ENCODE measurements at regions not wholly inside any gene's neighbourhood (a gene's known extent, or its start where the extent isn't known, plus 50 kb on each side); places are given as distances from the start of the nearest gene placed in this dataset.
A peak's percentile ranks its signal among the peaks of the same experiment; 100 is the strongest.

DNA sequence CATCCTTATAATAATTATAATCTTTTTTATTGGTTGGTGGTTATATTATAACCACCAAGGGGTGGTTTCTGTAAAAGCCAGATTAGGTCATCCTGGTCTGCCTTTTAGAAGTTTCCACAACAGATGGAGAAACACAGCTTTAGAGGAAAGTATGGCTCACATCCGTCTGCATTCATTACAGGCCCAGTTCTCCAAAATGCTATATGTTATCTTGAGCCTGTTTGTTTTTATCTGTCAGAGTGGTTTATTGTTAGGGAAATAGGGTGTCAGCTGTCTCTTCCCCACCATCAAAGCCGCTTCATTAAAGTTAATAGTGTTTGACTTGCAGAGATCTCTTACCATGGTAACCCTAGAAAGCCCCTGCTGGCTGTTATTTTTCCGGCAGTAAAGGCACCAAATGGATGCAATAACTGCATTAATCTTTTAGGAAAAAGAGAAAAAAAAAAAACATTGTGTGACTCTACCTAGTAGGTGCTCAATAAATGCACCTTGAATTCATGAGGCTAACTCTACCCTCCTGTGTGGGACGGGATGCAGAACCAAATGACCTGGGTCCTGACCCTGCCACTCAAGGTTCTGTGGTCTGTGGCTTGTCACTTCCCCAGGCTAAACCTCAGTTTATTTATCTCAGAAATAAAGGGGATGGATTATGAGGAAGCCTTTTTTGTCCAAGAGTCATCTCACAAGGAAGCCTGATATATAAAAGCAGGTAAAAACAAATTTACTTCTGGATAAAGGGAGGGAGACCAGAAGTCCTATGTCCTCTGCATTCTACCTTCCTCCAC lies 118.3 kb downstream of the WT1 start:
- no peaks in the 10 kb centered on the region for H3K36me3 ChIP-seq (ENCODE audit: insufficient read depth, low read length)
- no peak for DNase-seq
- no peak overlapping the region for H3K9ac ChIP-seq (ENCODE audit: low read length)
- no peaks in the 10 kb centered on the region for H3K79me2 ChIP-seq (ENCODE audit: low read length)
- no peak overlapping the region for H3K4me2 ChIP-seq (ENCODE audit: low read depth, low read length, poor library complexity, severe bottlenecking)
- H3K9me2 ChIP-seq (replicated peaks; ENCODE audit: insufficient read depth, low read length) = no peaks in the 10 kb centered on the region
- H3K27ac ChIP-seq (ENCODE audit: low read length) = no peak overlapping the region
- no peaks in the 10 kb centered on the region for H3K4me1 ChIP-seq (ENCODE audit: low read length)
- H3K27me3 ChIP-seq (ENCODE audit: low read length) = no peaks in the 10 kb centered on the region
- H3K9me3 ChIP-seq (ENCODE audit: low read length) = no peaks in the 10 kb centered on the region
- H3K4me3 ChIP-seq (ENCODE audit: low read length) = no peak overlapping the region
- no peaks in the 10 kb centered on the region for H4K20me1 ChIP-seq (ENCODE audit: insufficient read depth, low read depth, low read length)
- H2AFZ ChIP-seq (ENCODE audit: low read length) = no peak overlapping the region

DNA sequence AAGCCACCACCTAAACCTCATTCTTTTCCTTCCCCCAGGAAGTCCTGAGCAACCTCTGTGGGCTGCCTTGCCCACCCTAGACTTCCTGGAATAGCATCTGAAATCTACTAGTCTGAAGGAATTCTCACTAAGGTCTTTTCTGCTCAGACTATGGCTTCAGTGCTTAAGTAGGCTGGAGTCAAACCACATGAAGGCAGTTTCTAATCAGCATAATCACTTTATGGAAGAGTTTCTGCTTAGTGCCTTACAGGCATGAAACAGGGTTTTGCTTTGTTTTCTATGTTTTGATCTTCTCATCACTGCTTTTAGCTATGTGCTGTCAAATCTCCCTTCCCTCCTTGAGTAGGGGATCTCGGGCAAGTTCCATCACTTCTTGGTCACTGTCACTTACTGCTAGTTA lies 117.7 kb downstream of the WT1 start:
- H3K27me3 ChIP-seq (ENCODE audit: low read length) = no peaks in the 10 kb centered on the region
- no peaks in the 10 kb centered on the region for H4K20me1 ChIP-seq (ENCODE audit: insufficient read depth, low read depth, low read length)
- DNase-seq = no peak
- no peaks in the 10 kb centered on the region for H3K36me3 ChIP-seq (ENCODE audit: insufficient read depth, low read length)
- no peaks in the 10 kb centered on the region for H3K79me2 ChIP-seq (ENCODE audit: low read length)
- H3K9ac ChIP-seq (ENCODE audit: low read length) = no peak overlapping the region
- H3K4me2 ChIP-seq (ENCODE audit: low read depth, low read length, poor library complexity, severe bottlenecking) = no peak overlapping the region
- H3K27ac ChIP-seq (ENCODE audit: low read length) = no peak overlapping the region
- H3K4me3 ChIP-seq (ENCODE audit: low read length) = no peak overlapping the region
- H3K9me2 ChIP-seq (replicated peaks; ENCODE audit: insufficient read depth, low read length) = no peaks in the 10 kb centered on the region
- no peaks in the 10 kb centered on the region for H3K4me1 ChIP-seq (ENCODE audit: low read length)
- H3K9me3 ChIP-seq (ENCODE audit: low read length) = no peaks in the 10 kb centered on the region
- H2AFZ ChIP-seq (ENCODE audit: low read length) = no peak overlapping the region

DNA sequence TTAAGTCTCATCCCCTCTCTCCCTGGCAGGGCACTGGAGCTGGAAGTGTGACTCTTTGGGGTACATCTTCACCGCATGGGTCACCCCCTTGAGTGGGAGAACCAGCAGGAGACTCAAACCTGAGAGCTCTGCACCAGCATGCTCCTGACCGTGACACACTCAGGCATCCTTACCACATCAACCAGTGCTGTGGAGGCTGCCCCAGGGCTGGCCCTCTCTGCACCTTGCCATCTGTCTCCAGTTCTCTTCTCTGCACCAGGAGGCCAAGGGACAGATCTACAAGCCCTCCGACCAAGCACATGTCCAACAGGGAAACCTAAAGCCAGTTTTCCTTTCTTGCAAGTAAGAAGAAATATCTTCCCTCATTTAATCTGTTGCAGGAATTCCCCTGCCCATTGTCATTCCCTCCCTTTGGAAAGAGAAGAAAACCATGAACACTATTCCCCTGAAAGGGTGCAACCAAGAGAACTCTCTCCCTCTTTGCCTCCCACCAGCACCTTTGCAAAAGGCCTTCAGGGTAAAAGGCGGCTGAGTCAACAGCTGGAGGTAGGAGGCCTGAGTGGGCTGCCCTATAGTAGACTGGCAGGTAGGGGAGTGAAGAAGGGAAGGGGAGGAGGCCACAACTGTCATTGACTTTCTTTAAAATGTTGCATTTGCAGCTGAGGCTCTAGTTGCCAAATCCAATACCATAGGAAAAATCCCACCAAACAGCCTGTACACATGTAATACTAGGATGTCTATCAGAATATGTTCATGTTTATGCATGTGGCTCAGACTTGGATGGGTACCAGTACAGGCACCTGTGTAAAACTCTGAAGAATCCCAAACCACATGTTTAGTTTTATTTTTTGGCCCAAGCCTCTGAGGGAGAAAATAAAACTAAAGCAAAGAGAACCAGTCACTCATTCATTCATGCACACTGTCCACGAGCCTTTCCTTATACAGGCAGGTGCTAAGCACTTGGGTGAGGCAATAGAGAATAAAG lies 117.0 kb downstream of the WT1 start:
- H3K4me2 ChIP-seq (ENCODE audit: low read depth, low read length, poor library complexity, severe bottlenecking) = no peak overlapping the region
- H3K4me3 ChIP-seq (ENCODE audit: low read length) = no peak overlapping the region
- no peak overlapping the region for H3K9ac ChIP-seq (ENCODE audit: low read length)
- H3K4me1 ChIP-seq (ENCODE audit: low read length) = no peaks in the 10 kb centered on the region
- no peaks in the 10 kb centered on the region for H3K36me3 ChIP-seq (ENCODE audit: insufficient read depth, low read length)
- no peaks in the 10 kb centered on the region for H4K20me1 ChIP-seq (ENCODE audit: insufficient read depth, low read depth, low read length)
- no peak for DNase-seq
- no peaks in the 10 kb centered on the region for H3K79me2 ChIP-seq (ENCODE audit: low read length)
- H3K27me3 ChIP-seq (ENCODE audit: low read length) = no peaks in the 10 kb centered on the region
- H3K9me2 ChIP-seq (replicated peaks; ENCODE audit: insufficient read depth, low read length) = no peaks in the 10 kb centered on the region
- H3K27ac ChIP-seq (ENCODE audit: low read length) = no peak overlapping the region
- H3K9me3 ChIP-seq (ENCODE audit: low read length) = no peaks in the 10 kb centered on the region
- no peak overlapping the region for H2AFZ ChIP-seq (ENCODE audit: low read length)

DNA sequence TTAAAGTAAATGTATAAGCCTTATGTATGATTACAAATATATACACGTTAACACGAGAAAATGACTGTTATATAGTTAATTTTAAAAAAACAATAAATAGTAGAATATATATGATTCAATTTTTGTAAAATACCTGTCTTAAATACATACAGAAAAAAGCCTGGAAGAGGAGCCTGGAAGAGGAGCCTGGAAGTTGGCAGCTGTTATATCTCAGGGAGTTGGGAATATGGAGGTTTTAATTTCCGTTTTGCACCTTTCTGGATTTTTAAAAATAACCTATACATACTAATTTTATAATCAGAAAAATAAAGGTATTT lies 111.6 kb downstream of the WT1 start:
- DNase-seq = no peak
- Histone ChIP-seq H3K79me2 (ENCODE audit: low read length) (no peaks in the 10 kb centered on the region), H3K9ac (ENCODE audit: low read length) (no peak overlapping the region), H3K9me2 (replicated peaks; ENCODE audit: insufficient read depth, low read length) (no peaks in the 10 kb centered on the region), H3K4me1 (ENCODE audit: low read length) (no peaks in the 10 kb centered on the region), H3K27ac (ENCODE audit: low read length) (no peak overlapping the region), H3K4me2 (ENCODE audit: low read depth, low read length, poor library complexity, severe bottlenecking) (no peak overlapping the region), H3K36me3 (ENCODE audit: insufficient read depth, low read length) (no peaks in the 10 kb centered on the region), H4K20me1 (ENCODE audit: insufficient read depth, low read depth, low read length) (no peaks in the 10 kb centered on the region), H3K9me3 (ENCODE audit: low read length) (no peaks in the 10 kb centered on the region), H2AFZ (ENCODE audit: low read length) (no peak overlapping the region), H3K4me3 (ENCODE audit: low read length) (no peak overlapping the region), H3K27me3 (ENCODE audit: low read length) (no peaks in the 10 kb centered on the region)

DNA sequence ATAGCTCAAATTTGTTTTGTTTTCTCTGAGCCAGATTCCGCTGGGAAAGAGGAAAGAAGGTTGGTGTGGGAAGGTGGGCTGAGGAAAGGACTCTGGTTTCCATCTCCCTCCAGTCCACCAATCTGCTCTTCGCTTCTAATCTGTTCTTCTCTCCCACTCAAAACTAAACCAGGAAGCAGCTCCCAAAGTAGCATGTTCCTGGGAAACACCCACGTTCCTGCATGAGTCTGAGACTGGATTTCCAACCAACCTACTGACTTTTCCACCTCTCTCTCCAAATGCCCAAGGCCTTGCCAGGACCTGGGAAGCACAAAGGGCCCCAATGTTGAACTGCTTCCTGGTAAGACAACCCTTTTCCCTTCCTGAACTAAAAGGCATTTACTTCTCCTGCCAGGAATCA lies 110.2 kb downstream of the WT1 start:
- H3K9me3 ChIP-seq (ENCODE audit: low read length) = no peaks in the 10 kb centered on the region
- H3K4me3 ChIP-seq (ENCODE audit: low read length) = no peak overlapping the region
- no peaks in the 10 kb centered on the region for H3K4me1 ChIP-seq (ENCODE audit: low read length)
- no peaks in the 10 kb centered on the region for H3K27me3 ChIP-seq (ENCODE audit: low read length)
- H3K79me2 ChIP-seq (ENCODE audit: low read length) = no peaks in the 10 kb centered on the region
- no peaks in the 10 kb centered on the region for H3K9me2 ChIP-seq (replicated peaks; ENCODE audit: insufficient read depth, low read length)
- no peak overlapping the region for H3K9ac ChIP-seq (ENCODE audit: low read length)
- H2AFZ ChIP-seq (ENCODE audit: low read length) = no peak overlapping the region
- no peak overlapping the region for H3K4me2 ChIP-seq (ENCODE audit: low read depth, low read length, poor library complexity, severe bottlenecking)
- no peak for DNase-seq
- H4K20me1 ChIP-seq (ENCODE audit: insufficient read depth, low read depth, low read length) = no peaks in the 10 kb centered on the region
- H3K27ac ChIP-seq (ENCODE audit: low read length) = no peak overlapping the region
- H3K36me3 ChIP-seq (ENCODE audit: insufficient read depth, low read length) = no peaks in the 10 kb centered on the region

DNA sequence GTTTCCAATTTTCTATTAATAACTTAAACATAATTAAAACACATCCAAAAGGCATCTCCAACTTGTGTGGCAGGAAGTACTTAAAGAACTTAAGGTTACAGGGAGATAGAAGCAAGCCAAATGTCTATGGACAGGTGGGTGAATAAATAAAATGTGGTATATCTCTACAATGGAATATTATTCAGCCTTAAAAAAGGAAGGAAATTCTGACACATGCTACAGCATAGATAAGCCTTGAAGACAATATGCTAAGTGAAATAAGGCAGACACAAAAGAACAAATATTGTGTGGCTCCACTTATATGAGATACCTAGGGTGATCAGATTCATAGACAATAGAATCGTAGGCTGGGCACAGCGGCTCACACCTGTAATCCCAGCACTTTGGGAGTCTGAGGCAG lies 109.6 kb downstream of the WT1 start:
- no peak overlapping the region for H3K4me3 ChIP-seq (ENCODE audit: low read length)
- no peak overlapping the region for H3K4me2 ChIP-seq (ENCODE audit: low read depth, low read length, poor library complexity, severe bottlenecking)
- no peak for DNase-seq
- H3K27ac ChIP-seq (ENCODE audit: low read length) = no peak overlapping the region
- no peaks in the 10 kb centered on the region for H3K36me3 ChIP-seq (ENCODE audit: insufficient read depth, low read length)
- H3K27me3 ChIP-seq (ENCODE audit: low read length) = no peaks in the 10 kb centered on the region
- no peaks in the 10 kb centered on the region for H3K79me2 ChIP-seq (ENCODE audit: low read length)
- H3K9ac ChIP-seq (ENCODE audit: low read length) = no peak overlapping the region
- no peaks in the 10 kb centered on the region for H4K20me1 ChIP-seq (ENCODE audit: insufficient read depth, low read depth, low read length)
- no peaks in the 10 kb centered on the region for H3K4me1 ChIP-seq (ENCODE audit: low read length)
- H3K9me2 ChIP-seq (replicated peaks; ENCODE audit: insufficient read depth, low read length) = no peaks in the 10 kb centered on the region
- H2AFZ ChIP-seq (ENCODE audit: low read length) = no peak overlapping the region
- H3K9me3 ChIP-seq (ENCODE audit: low read length) = no peaks in the 10 kb centered on the region

DNA sequence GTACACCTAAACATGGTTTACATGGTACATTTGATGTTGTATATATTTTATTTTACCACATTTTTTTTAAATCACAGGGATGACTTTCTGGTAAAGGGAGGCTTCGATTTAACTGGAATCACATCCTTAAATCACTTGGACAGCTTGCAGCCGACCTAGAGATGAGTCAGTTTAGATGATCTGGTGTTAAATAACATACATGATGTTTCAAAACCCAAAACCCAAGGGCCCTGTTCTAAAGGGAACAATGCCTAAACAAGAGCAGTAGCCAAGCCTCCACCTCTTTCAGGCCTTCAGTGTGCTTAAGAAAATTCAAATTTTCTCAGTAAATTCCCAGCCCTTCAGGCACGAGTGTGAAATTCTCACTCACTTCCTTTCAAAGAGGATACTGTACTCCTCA lies 108.8 kb downstream of the WT1 start:
- Histone ChIP-seq H3K27me3 (ENCODE audit: low read length) (no peaks in the 10 kb centered on the region), H4K20me1 (ENCODE audit: insufficient read depth, low read depth, low read length) (no peaks in the 10 kb centered on the region), H3K9me3 (ENCODE audit: low read length) (no peaks in the 10 kb centered on the region), H3K79me2 (ENCODE audit: low read length) (no peaks in the 10 kb centered on the region), H3K4me1 (ENCODE audit: low read length) (no peaks in the 10 kb centered on the region), H3K36me3 (ENCODE audit: insufficient read depth, low read length) (no peaks in the 10 kb centered on the region), H3K4me2 (ENCODE audit: low read depth, low read length, poor library complexity, severe bottlenecking) (no peak overlapping the region), H3K9me2 (replicated peaks; ENCODE audit: insufficient read depth, low read length) (no peaks in the 10 kb centered on the region), H2AFZ (ENCODE audit: low read length) (no peak overlapping the region), H3K27ac (ENCODE audit: low read length) (no peak overlapping the region), H3K9ac (ENCODE audit: low read length) (no peak overlapping the region), H3K4me3 (ENCODE audit: low read length) (no peak overlapping the region)
- no peak for DNase-seq

DNA sequence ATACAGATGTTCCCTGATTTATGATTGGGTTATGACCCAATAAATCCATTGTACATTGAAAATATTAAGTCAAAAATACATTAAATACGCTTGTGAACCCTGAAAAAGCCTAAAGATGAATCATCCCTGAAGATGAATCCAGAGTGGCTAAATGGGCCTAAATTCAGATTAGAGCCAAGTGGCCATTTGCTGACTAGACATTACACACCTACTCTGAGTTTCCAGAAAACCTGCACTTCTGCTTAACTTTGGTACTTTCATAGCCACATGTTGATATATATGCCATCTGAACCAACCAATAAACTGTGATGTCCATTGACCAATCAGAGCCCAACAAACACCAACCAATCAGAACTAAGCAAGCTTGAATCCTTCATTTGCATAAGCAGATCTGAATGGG lies 106.9 kb downstream of the WT1 start:
- Histone ChIP-seq H3K9ac (ENCODE audit: low read length) (no peak overlapping the region), H2AFZ (ENCODE audit: low read length) (no peak overlapping the region), H3K9me2 (replicated peaks; ENCODE audit: insufficient read depth, low read length) (no peaks in the 10 kb centered on the region), H3K9me3 (ENCODE audit: low read length) (no peaks in the 10 kb centered on the region), H3K4me2 (ENCODE audit: low read depth, low read length, poor library complexity, severe bottlenecking) (no peak overlapping the region), H3K27me3 (ENCODE audit: low read length) (no peaks in the 10 kb centered on the region), H4K20me1 (ENCODE audit: insufficient read depth, low read depth, low read length) (no peaks in the 10 kb centered on the region), H3K4me3 (ENCODE audit: low read length) (no peak overlapping the region), H3K4me1 (ENCODE audit: low read length) (no peaks in the 10 kb centered on the region), H3K27ac (ENCODE audit: low read length) (no peak overlapping the region), H3K36me3 (ENCODE audit: insufficient read depth, low read length) (no peaks in the 10 kb centered on the region), H3K79me2 (ENCODE audit: low read length) (no peaks in the 10 kb centered on the region)
- DNase-seq = peak; percentile 55
